Suprapubic skin (tissue), 4 donors: ENCODE measurements at regions not wholly inside any gene's neighbourhood (a gene's known extent, or its start where the extent isn't known, plus 50 kb on each side); places are given as distances from the start of the nearest gene placed in this dataset.

Experiments used
- DNase-seq, 2 donors: peaks; one replicate each; pipeline ENCODE4 v3.0.0-alpha.2; 2019; ENCODE audit warnings: low spot score in 2 of 2
- H3K27ac ChIP-seq: fragments of 200-600 bp; sonication (generic); one replicate; pipeline ENCODE4 v1.5.1; 2019
- H3K27me3 ChIP-seq: fragments of 200-600 bp; sonication (generic); one replicate; pipeline ENCODE4 v1.5.1; 2019
- H3K36me3 ChIP-seq: fragments of 200-600 bp; sonication (generic); one replicate; pipeline ENCODE4 v1.5.1; 2019
- H3K4me1 ChIP-seq: fragments of 200-600 bp; sonication (generic); one replicate; pipeline ENCODE4 v1.5.1; 2019
- H3K4me3 ChIP-seq: fragments of 200-600 bp; sonication (generic); one replicate; pipeline ENCODE4 v1.5.1; 2019; ENCODE audit warnings: mild to moderate bottlenecking
- H3K9me3 ChIP-seq: fragments of 200-600 bp; sonication (generic); one replicate; pipeline ENCODE4 v1.5.1; 2019
- EP300 ChIP-seq: sonication (generic); formaldehyde crosslinking; IDR thresholded peaks from one replicate; pipeline ENCODE4 v1.6.1; 2017; ENCODE audit warnings: antibody characterized with exemption
- POLR2A ChIP-seq, 2 donors: fragments of 450-650 bp; IDR thresholded peaks; one replicate each; pipeline ENCODE4 v1.6.1; 2017; ENCODE audit warnings: antibody characterized with exemption in 2 of 2, mild to moderate bottlenecking in 2 of 2, moderate library complexity in 2 of 2
- POLR2AphosphoS5 ChIP-seq, 3 donors: sonication (generic); formaldehyde crosslinking; IDR thresholded peaks; one replicate each; pipeline ENCODE4 v1.6.1; 2017; ENCODE audit warnings: antibody characterized with exemption in 3 of 3
- WGBS: methylation state at CpG from one replicate; pipeline ENCODE4 v1.1.5; 2018; 5-methylcytosine and 5-hydroxymethylcytosine counted together
- TF ChIP-seq, protein P1 (sequence below), 2 donors: fragments of 200-600 bp in 1 of 2; fragments of 450-650 bp in 1 of 2; sonication (generic) in 1 of 2; IDR thresholded peaks; one replicate each; pipeline ENCODE4 v1.5.1; 2016 to 2019; ENCODE audit warnings: antibody characterized with exemption in 2 of 2, mild to moderate bottlenecking in 1 of 2, moderate library complexity in 1 of 2

DNA sequence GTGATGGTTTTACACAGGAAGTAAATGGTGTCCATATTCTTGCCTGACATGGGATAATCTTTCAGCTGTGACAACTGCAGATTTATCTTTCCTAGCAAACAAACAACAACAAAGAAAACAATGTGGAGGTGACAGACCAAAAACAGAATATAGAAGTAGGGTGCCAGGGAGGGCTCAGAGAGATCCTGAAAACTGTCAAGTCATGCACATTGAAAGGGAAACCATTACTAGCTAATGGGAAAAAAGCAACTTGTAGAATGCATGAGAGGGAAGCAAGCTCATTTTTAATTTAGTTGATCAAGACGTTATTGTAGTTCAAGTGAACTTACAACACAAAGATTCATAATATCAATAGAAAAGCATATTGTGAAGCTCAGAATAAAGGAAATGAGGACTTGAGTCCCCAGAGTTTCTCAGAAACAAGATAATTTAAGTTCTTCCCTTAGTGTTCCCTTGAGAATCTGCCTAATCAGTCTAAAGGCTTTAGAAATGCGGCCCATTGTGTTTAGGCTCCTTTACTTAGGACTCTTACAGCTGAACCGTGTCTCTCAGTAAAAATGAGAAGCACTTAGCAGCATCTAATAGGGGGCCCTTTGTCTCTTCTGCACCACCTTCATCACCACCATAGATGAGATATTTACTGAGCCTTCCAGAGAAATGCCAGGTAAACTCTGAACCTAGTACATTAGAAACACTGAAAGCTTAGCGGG is 115.6 kb upstream of the CADPS start:
- H3K9me3 ChIP-seq: no peaks in the 10 kb centered on the region
- DNase-seq: no peak
- 73% methylated on average over 4 of the region's 4 CpGs for WGBS
- TF ChIP-seq, protein P1, sequence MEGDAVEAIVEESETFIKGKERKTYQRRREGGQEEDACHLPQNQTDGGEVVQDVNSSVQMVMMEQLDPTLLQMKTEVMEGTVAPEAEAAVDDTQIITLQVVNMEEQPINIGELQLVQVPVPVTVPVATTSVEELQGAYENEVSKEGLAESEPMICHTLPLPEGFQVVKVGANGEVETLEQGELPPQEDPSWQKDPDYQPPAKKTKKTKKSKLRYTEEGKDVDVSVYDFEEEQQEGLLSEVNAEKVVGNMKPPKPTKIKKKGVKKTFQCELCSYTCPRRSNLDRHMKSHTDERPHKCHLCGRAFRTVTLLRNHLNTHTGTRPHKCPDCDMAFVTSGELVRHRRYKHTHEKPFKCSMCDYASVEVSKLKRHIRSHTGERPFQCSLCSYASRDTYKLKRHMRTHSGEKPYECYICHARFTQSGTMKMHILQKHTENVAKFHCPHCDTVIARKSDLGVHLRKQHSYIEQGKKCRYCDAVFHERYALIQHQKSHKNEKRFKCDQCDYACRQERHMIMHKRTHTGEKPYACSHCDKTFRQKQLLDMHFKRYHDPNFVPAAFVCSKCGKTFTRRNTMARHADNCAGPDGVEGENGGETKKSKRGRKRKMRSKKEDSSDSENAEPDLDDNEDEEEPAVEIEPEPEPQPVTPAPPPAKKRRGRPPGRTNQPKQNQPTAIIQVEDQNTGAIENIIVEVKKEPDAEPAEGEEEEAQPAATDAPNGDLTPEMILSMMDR (IDR thresholded peaks at IDR 0.05): no peak
- TF ChIP-seq POLR2A (IDR thresholded peaks at IDR 0.05): no peak
- TF ChIP-seq POLR2AphosphoS5 (IDR thresholded peaks at IDR 0.05): no peak
- TF ChIP-seq EP300: no peak
- no peak overlapping the region for H3K4me3 ChIP-seq
- H3K27ac ChIP-seq: no peak overlapping the region
- no peaks in the 10 kb centered on the region for H3K4me1 ChIP-seq
- no peaks in the 10 kb centered on the region for H3K27me3 ChIP-seq
- H3K36me3 ChIP-seq: no peaks in the 10 kb centered on the region

DNA sequence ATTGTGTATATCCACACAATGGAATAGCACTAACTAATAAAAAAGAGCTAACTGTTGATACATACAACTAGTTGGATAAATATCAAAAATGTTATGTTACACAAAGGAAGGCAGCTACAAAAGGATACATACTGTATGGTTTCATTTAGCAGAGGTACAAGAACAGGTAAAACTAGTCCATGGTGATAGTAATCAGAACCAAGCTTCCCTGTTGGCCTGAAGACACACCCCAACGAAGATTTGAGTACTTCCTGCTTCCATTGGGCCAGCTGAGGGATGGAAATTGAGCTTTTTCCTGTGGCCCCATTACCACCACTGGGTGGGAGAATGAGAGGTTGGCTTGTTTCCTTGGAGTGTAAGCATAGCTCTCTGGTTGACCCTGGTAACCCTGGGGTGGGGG is 117.3 kb upstream of the CADPS start:
- no peak overlapping the region for H3K27ac ChIP-seq
- DNase-seq: no peak
- no peak for TF ChIP-seq POLR2A (IDR thresholded peaks at IDR 0.05)
- TF ChIP-seq POLR2AphosphoS5 (IDR thresholded peaks at IDR 0.05): no peak
- TF ChIP-seq, protein P1 (IDR thresholded peaks at IDR 0.05): no peak
- no peak for TF ChIP-seq EP300
- no peaks in the 10 kb centered on the region for H3K27me3 ChIP-seq
- WGBS: 69% methylated on average over 1 of the region's 1 CpG
- no peaks in the 10 kb centered on the region for H3K4me1 ChIP-seq
- no peaks in the 10 kb centered on the region for H3K36me3 ChIP-seq
- H3K9me3 ChIP-seq: no peaks in the 10 kb centered on the region
- H3K4me3 ChIP-seq: no peak overlapping the region

DNA sequence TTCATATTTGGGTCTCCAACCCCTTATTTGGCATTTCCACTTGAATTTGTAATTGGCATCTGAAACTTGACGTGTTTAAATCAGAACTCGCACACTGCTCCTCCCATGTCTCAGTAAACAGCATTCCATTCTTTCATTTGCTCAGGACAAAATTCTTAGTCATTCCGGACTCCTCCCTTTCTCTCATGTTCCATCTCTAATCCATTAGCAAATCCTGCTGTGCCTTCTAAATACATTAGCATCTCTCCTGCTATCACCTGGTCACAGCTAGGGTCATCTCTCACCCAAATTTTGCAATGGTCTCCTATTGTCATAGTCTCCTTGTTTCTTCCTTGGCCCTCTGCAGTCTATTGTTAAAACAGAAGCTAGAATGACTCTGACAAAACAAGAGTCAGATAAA is 119.9 kb upstream of the CADPS start:
- DNase-seq: no peak
- H3K36me3 ChIP-seq: no peaks in the 10 kb centered on the region
- H3K27ac ChIP-seq: no peak overlapping the region
- no peak overlapping the region for H3K4me3 ChIP-seq
- TF ChIP-seq, protein P1 (IDR thresholded peaks at IDR 0.05): no peak
- TF ChIP-seq POLR2A (IDR thresholded peaks at IDR 0.05) (no peak), POLR2AphosphoS5 (IDR thresholded peaks at IDR 0.05) (no peak), EP300 (no peak)
- whole genome bisulfite sequencing: 65% methylated on average over 3 of the region's 3 CpGs
- H3K9me3 ChIP-seq: no peaks in the 10 kb centered on the region
- no peaks in the 10 kb centered on the region for H3K4me1 ChIP-seq
- no peaks in the 10 kb centered on the region for H3K27me3 ChIP-seq

DNA sequence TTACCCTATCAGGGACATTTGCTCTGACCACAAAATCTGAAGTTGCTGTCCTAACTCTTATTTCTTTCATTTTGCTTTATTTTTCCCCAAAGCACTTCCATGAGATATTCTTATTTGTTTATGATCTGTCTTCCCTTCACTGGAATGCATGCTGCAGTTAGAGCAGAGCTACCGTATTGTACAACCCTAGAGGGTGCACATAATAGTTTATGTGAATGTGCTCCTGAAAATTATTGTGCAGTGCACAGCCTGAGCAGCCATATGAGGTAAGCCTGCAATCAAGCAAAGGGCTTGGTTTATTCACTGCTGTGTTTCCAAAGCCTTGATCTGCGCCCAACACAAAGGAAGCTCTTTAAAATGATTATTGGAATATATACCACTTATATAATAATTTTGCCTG is 120.3 kb upstream of the CADPS start:
- 71% methylated on average over 2 of the region's 2 CpGs for WGBS
- Histone ChIP-seq H3K9me3 (no peaks in the 10 kb centered on the region), H3K4me3 (no peak overlapping the region), H3K4me1 (no peaks in the 10 kb centered on the region), H3K27me3 (no peaks in the 10 kb centered on the region), H3K27ac (no peak overlapping the region), H3K36me3 (no peaks in the 10 kb centered on the region)
- TF ChIP-seq POLR2AphosphoS5 (IDR thresholded peaks at IDR 0.05) (no peak), EP300 (no peak)
- DNase-seq: no peak

DNA sequence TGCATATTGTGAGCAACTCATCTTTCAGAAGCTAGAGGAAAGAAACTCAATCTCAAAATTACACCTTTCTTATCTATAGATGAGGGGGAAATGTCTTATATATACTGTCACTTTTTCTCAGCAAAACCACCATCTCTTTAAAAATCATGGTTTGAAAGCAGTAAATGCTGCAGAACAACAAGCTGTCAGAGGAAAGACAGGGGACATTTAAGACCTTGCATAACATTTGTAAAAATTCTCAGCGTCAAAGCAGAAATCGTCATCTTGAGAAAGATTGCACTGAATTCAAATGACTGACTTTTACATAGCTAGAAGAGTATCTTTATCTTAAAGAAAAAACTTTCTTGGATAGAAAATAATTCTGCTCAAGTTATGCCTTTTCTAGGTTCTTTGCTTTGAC is 122.2 kb upstream of the CADPS start:
- Histone ChIP-seq H3K4me1 (no peaks in the 10 kb centered on the region), H3K27ac (no peak overlapping the region), H3K27me3 (no peaks in the 10 kb centered on the region), H3K9me3 (no peaks in the 10 kb centered on the region), H3K4me3 (no peak overlapping the region), H3K36me3 (no peaks in the 10 kb centered on the region)
- WGBS: 81% methylated on average over 2 of the region's 2 CpGs
- TF ChIP-seq POLR2A (IDR thresholded peaks at IDR 0.05): no peak
- no peak for TF ChIP-seq EP300
- TF ChIP-seq, protein P1 (IDR thresholded peaks at IDR 0.05): no peak
- TF ChIP-seq POLR2AphosphoS5 (IDR thresholded peaks at IDR 0.05): no peak
- DNase-seq: no peak

DNA sequence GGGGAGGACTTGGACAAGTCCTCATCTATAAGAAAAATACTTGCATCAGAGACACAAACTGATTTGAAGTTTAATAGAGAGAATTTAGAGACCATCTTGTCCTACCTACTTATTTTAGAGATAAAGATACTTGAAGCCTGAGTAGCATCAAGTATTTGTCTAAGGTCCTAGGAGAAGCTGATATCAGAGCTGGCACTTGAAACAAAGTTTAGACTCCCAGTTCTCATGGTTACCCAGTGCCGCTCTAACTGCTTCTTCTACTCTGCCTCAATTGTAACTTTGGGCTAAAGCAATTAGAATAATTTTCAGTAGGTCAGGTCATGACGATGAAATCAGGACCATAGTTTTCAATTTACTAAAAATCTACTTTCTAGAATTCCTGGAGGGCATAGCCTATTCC is 123.9 kb upstream of the CADPS start:
- Histone ChIP-seq H3K9me3 (no peaks in the 10 kb centered on the region), H3K36me3 (no peaks in the 10 kb centered on the region), H3K4me1 (no peaks in the 10 kb centered on the region), H3K27me3 (no peaks in the 10 kb centered on the region), H3K27ac (no peak overlapping the region), H3K4me3 (no peak overlapping the region)
- TF ChIP-seq POLR2AphosphoS5 (IDR thresholded peaks at IDR 0.05): no peak
- no peak for TF ChIP-seq POLR2A (IDR thresholded peaks at IDR 0.05)
- TF ChIP-seq, protein P1 (IDR thresholded peaks at IDR 0.05): no peak
- no peak for TF ChIP-seq EP300
- no peak for DNase-seq
- WGBS: 42% methylated on average over 2 of the region's 2 CpGs
